ENCODE measurements at regions not wholly inside any gene's neighbourhood (a gene's known extent, or its start where the extent isn't known, plus 50 kb on each side); places are given as distances from the start of the nearest gene placed in this dataset.

GRCh38 chr1:199411506-199411905 lies 616.0 kb upstream of the NR5A2 start:
- BruUV-seq (replicated peaks): no TSS peak
- Histone ChIP-seq H3K27me3 (ENCODE audit: control insufficient read depth, insufficient read depth, low read length) (no peaks in the 10 kb centered on the region), H3K36me3 (ENCODE audit: control insufficient read depth, insufficient read depth, low read length) (no peaks in the 10 kb centered on the region), H3K27ac (ENCODE audit: low read length) (no peak overlapping the region), H3K9me3 (ENCODE audit: control insufficient read depth, insufficient read depth, low read depth, low read length) (no peaks in the 10 kb centered on the region), H3K4me1 (ENCODE audit: control insufficient read depth, insufficient read depth, low read length) (no peaks in the 10 kb centered on the region), H3K4me3 (ENCODE audit: low read depth in 2 of 2, low read length in 2 of 2) (no peak overlapping the region)
- ATAC-seq: no peak
- intact Hi-C loops (cut with micrococcal nuclease; ENCODE audit: unreplicated experiment): no loop called here
- DNase-seq (ENCODE audit: low read depth, low spot score): no peak
- in situ Hi-C loops (cut with HindIII; ENCODE audit: low pct_unique_long_range_greater_than_20kb, low sequenced_read_pairs): no loop called here
- ChIA-PET POLR2A (no interaction called here), CTCF (no interaction called here)
- TF ChIP-seq, protein P1, sequence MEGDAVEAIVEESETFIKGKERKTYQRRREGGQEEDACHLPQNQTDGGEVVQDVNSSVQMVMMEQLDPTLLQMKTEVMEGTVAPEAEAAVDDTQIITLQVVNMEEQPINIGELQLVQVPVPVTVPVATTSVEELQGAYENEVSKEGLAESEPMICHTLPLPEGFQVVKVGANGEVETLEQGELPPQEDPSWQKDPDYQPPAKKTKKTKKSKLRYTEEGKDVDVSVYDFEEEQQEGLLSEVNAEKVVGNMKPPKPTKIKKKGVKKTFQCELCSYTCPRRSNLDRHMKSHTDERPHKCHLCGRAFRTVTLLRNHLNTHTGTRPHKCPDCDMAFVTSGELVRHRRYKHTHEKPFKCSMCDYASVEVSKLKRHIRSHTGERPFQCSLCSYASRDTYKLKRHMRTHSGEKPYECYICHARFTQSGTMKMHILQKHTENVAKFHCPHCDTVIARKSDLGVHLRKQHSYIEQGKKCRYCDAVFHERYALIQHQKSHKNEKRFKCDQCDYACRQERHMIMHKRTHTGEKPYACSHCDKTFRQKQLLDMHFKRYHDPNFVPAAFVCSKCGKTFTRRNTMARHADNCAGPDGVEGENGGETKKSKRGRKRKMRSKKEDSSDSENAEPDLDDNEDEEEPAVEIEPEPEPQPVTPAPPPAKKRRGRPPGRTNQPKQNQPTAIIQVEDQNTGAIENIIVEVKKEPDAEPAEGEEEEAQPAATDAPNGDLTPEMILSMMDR (IDR thresholded peaks at IDR 0.05): no peak
- no peak for TF ChIP-seq POLR2AphosphoS5 (IDR thresholded peaks at IDR 0.05; ENCODE audit: low read depth, low read length)
- TF ChIP-seq SIN3A (IDR thresholded peaks at IDR 0.05; ENCODE audit: borderline replicate concordance, insufficient read depth, low read depth, low read length): no peak
- TF ChIP-seq, protein P2, sequence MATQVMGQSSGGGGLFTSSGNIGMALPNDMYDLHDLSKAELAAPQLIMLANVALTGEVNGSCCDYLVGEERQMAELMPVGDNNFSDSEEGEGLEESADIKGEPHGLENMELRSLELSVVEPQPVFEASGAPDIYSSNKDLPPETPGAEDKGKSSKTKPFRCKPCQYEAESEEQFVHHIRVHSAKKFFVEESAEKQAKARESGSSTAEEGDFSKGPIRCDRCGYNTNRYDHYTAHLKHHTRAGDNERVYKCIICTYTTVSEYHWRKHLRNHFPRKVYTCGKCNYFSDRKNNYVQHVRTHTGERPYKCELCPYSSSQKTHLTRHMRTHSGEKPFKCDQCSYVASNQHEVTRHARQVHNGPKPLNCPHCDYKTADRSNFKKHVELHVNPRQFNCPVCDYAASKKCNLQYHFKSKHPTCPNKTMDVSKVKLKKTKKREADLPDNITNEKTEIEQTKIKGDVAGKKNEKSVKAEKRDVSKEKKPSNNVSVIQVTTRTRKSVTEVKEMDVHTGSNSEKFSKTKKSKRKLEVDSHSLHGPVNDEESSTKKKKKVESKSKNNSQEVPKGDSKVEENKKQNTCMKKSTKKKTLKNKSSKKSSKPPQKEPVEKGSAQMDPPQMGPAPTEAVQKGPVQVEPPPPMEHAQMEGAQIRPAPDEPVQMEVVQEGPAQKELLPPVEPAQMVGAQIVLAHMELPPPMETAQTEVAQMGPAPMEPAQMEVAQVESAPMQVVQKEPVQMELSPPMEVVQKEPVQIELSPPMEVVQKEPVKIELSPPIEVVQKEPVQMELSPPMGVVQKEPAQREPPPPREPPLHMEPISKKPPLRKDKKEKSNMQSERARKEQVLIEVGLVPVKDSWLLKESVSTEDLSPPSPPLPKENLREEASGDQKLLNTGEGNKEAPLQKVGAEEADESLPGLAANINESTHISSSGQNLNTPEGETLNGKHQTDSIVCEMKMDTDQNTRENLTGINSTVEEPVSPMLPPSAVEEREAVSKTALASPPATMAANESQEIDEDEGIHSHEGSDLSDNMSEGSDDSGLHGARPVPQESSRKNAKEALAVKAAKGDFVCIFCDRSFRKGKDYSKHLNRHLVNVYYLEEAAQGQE (IDR thresholded peaks at IDR 0.05; ENCODE audit: insufficient read depth in 1 of 2, low read depth in 2 of 2, low read length in 1 of 2): no peak
- no peak for TF ChIP-seq TCF7L2 (IDR thresholded peaks at IDR 0.05; ENCODE audit: low read depth, low read length)

- intact Hi-C loops (cut with micrococcal nuclease; ENCODE audit: unreplicated experiment): no loop called here
- Histone ChIP-seq H3K27ac (ENCODE audit: low read length) (no peak overlapping the region), H3K27me3 (ENCODE audit: control insufficient read depth, insufficient read depth, low read length) (no peaks in the 10 kb centered on the region), H3K9me3 (ENCODE audit: control insufficient read depth, insufficient read depth, low read depth, low read length) (no peaks in the 10 kb centered on the region), H3K36me3 (ENCODE audit: control insufficient read depth, insufficient read depth, low read length) (no peaks in the 10 kb centered on the region), H3K4me1 (ENCODE audit: control insufficient read depth, insufficient read depth, low read length) (no peaks in the 10 kb centered on the region), H3K4me3 (ENCODE audit: low read depth in 2 of 2, low read length in 2 of 2) (no peak overlapping the region)
- TF ChIP-seq, protein P1 (IDR thresholded peaks at IDR 0.05): peak; percentile 52
- TF ChIP-seq, protein P2 (IDR thresholded peaks at IDR 0.05; ENCODE audit: insufficient read depth in 1 of 2, low read depth in 2 of 2, low read length in 1 of 2): no peak
- peak; percentile 68 for ATAC-seq
- POLR2A ChIA-PET: no interaction called here
- DNase-seq (ENCODE audit: low read depth, low spot score): peak; percentile 10
- CTCF ChIA-PET: interaction anchor here (0.6 kb wide), 1 partner anchor 129 kb away, joined by 3 read pairs; no protein-coding TSS in a partner anchor
- BruUV-seq (replicated peaks): no TSS peak
- in situ Hi-C loops (cut with HindIII; ENCODE audit: low pct_unique_long_range_greater_than_20kb, low sequenced_read_pairs): no loop called here
Observed at GRCh38 chr1:199422206-199422605, 605.3 kb upstream of the NR5A2 start.
